GM10266 (cell line): ENCODE measurements at regions not wholly inside any gene's neighbourhood (a gene's known extent, or its start where the extent isn't known, plus 50 kb on each side); places are given as distances from the start of the nearest gene placed in this dataset.

ENCODE experiments used
- DNase-seq: peaks from one replicate; pipeline ENCODE4 v3.0.0; 2012; ENCODE audit errors: extremely low spot score
- CTCF ChIP-seq: IDR thresholded peaks from 2 replicates; pipeline ENCODE4 v1.5.1; 2012; ENCODE audit warnings: mild to moderate bottlenecking, low read depth; ENCODE audit not compliant: control insufficient read depth, insufficient read depth; ENCODE audit errors: missing control alignments

GRCh38 chr14:29475641-29476040 lies 452.0 kb downstream of the PRKD1 start:
- no peak for DNase-seq
- TF ChIP-seq CTCF = no peak

- no peak for DNase-seq
- TF ChIP-seq CTCF = no peak
These were observed 441.5 kb downstream of the PRKD1 start for GRCh38 chr14:29486132-29486531.

GRCh38 chr14:29489911-29490425 lies 437.7 kb downstream of the PRKD1 start:
- TF ChIP-seq CTCF = no peak
- no peak for DNase-seq

DNA sequence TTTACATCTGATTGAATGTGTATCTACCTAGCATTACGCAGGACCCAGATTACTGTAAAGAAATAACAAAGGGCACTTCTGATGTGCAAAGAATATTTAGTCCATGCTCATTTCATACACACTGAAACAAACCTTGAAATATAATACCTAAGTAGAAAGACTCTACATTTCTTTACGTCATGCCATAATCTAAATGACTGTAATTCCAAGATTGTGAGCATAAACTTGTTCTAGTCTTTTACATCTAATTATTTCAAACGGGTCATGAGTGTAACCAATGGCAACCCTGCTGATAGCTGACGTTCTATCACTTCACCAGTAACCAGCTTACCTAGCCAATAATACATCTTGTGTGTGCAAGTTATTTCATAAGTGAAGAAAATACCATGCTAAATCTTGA lies 433.8 kb downstream of the PRKD1 start:
- DNase-seq = no peak
- TF ChIP-seq CTCF = no peak

- TF ChIP-seq CTCF = no peak
These were observed 433.3 kb downstream of the PRKD1 start for GRCh38 chr14:29494312-29494711.

GRCh38 chr14:29503903-29504302 lies 423.7 kb downstream of the PRKD1 start:
- no peak for DNase-seq
- no peak for TF ChIP-seq CTCF

More at GRCh38 chr14:29494312-29494711, 433.3 kb downstream of the PRKD1 start:
- no peak for DNase-seq

GRCh38 chr14:29518335-29518734 lies 409.3 kb downstream of the PRKD1 start:
- TF ChIP-seq CTCF = no peak
- DNase-seq = no peak
